C4-2B (cell line): ENCODE measurements at regions not wholly inside any gene's neighbourhood (a gene's known extent, or its start where the extent isn't known, plus 50 kb on each side); places are given as distances from the start of the nearest gene placed in this dataset.
"Not testable (repeated sequence)": the region's sequence is repeated elsewhere in the genome, so short reads cannot be mapped to it uniquely, and the experiment has no call there.

Source experiments
- H3K27ac ChIP-seq: fragments of 450-650 bp; 2 replicates; pipeline ENCODE4 v1.5.1; 2017
- CTCF ChIP-seq: fragments of 450-650 bp; conservative IDR thresholded peaks from 2 replicates; pipeline ENCODE4 v1.5.1; 2017; ENCODE audit warnings: mild to moderate bottlenecking
- ZFX ChIP-seq: fragments of 450-650 bp; IDR thresholded peaks from 2 replicates; pipeline ENCODE4 v1.6.1; 2017

- no peak for TF ChIP-seq CTCF
- TF ChIP-seq ZFX, result no peak
- H3K27ac ChIP-seq, result no peak overlapping the region
Measured at GRCh38 chr20:24418731-24419130, 50.7 kb upstream of the SYNDIG1 start.

- no peak for TF ChIP-seq CTCF
- no peak for TF ChIP-seq ZFX
Measured at GRCh38 chr20:24417485-24417884, 51.9 kb upstream of the SYNDIG1 start.

GRCh38 chr20:24415444-24415843, 54.0 kb upstream of the SYNDIG1 start:
- H3K27ac ChIP-seq, result not testable (repeated sequence)

More at GRCh38 chr20:24417485-24417884, 51.9 kb upstream of the SYNDIG1 start:
- H3K27ac ChIP-seq, result no peak overlapping the region

GRCh38 chr20:24411834-24412216, 57.6 kb upstream of the SYNDIG1 start:
- TF ChIP-seq CTCF (no peak), ZFX (no peak)
- H3K27ac ChIP-seq, result no peak overlapping the region

- no peak for TF ChIP-seq CTCF
- TF ChIP-seq ZFX, result no peak
- no peak overlapping the region for H3K27ac ChIP-seq
Measured at GRCh38 chr20:24411003-24411833, 58.2 kb upstream of the SYNDIG1 start.

GRCh38 chr20:24407151-24407550, 62.3 kb upstream of the SYNDIG1 start:
- TF ChIP-seq CTCF, result no peak
- TF ChIP-seq ZFX, result no peak
- no peak overlapping the region for H3K27ac ChIP-seq

- H3K27ac ChIP-seq, result no peak overlapping the region
- no peak for TF ChIP-seq ZFX
- no peak for TF ChIP-seq CTCF
Measured at GRCh38 chr20:24406750-24407149, 62.7 kb upstream of the SYNDIG1 start.

GRCh38 chr20:24406251-24406650, 63.2 kb upstream of the SYNDIG1 start:
- H3K27ac ChIP-seq, result no peak overlapping the region
- TF ChIP-seq CTCF (no peak), ZFX (no peak)
